ENCODE measurements at regions not wholly inside any gene's neighbourhood (a gene's known extent, or its start where the extent isn't known, plus 50 kb on each side); places are given as distances from the start of the nearest gene placed in this dataset.

DNA sequence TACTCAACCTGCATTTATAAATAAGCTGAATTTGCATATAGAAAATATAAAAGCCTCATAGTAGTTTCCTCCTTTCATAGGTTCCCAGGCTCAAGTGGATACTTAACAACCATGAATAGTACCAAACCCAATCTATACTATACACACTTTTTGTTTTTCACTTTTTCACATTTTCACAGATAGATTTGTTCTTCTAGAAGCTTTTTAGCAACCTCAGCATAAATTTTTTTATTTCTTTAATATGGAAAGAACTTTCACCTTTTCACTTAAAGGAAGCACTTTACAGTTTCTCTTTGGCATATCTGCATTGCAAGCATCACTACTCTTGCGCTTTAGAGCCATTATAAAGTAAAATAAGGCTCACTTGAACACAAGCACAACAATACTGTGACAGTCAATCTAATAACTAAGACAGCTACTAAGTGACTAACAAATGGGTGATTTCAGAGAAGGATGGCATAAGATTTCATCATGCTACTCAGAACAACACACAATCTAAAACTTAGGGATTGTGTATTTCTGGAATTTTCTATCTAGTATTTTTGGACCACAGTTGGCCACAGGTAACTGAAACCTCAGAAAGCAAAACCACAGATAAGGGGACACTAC, 1063.6 kb downstream of the FAM181B start:
- Histone ChIP-seq H3K4me3 (ENCODE audit: low read length) (no peak overlapping the region), H3K9me2 (replicated peaks; ENCODE audit: control insufficient read depth, low read length) (no peaks in the 10 kb centered on the region), H4K20me1 (ENCODE audit: control insufficient read depth, insufficient read depth, low read depth, low read length) (no peaks in the 10 kb centered on the region), H3K27ac (ENCODE audit: low read depth, low read length) (no peak overlapping the region), H3K4me2 (ENCODE audit: low read length) (no peak overlapping the region), H3K36me3 (ENCODE audit: control insufficient read depth, low read length) (no peaks in the 10 kb centered on the region), H3K79me2 (ENCODE audit: control insufficient read depth, low read length) (no peaks in the 10 kb centered on the region), H3K27me3 (ENCODE audit: control insufficient read depth, low read length) (no peaks in the 10 kb centered on the region), H3K9me3 (ENCODE audit: control insufficient read depth, insufficient read depth, low read length) (no peaks in the 10 kb centered on the region), H3F3A (ENCODE audit: control insufficient read depth, insufficient read depth) (no peaks in the 10 kb centered on the region), H3K4me1 (ENCODE audit: control insufficient read depth, low read length) (no peaks in the 10 kb centered on the region)
- TF ChIP-seq, protein P1, sequence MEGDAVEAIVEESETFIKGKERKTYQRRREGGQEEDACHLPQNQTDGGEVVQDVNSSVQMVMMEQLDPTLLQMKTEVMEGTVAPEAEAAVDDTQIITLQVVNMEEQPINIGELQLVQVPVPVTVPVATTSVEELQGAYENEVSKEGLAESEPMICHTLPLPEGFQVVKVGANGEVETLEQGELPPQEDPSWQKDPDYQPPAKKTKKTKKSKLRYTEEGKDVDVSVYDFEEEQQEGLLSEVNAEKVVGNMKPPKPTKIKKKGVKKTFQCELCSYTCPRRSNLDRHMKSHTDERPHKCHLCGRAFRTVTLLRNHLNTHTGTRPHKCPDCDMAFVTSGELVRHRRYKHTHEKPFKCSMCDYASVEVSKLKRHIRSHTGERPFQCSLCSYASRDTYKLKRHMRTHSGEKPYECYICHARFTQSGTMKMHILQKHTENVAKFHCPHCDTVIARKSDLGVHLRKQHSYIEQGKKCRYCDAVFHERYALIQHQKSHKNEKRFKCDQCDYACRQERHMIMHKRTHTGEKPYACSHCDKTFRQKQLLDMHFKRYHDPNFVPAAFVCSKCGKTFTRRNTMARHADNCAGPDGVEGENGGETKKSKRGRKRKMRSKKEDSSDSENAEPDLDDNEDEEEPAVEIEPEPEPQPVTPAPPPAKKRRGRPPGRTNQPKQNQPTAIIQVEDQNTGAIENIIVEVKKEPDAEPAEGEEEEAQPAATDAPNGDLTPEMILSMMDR (IDR thresholded peaks at IDR 0.05; ENCODE audit: low read depth, low read length, poor library complexity, severe bottlenecking) = no peak
- no peak for TF ChIP-seq EZH2phosphoT487 (IDR thresholded peaks at IDR 0.05; ENCODE audit: borderline replicate concordance, low read length)

DNA sequence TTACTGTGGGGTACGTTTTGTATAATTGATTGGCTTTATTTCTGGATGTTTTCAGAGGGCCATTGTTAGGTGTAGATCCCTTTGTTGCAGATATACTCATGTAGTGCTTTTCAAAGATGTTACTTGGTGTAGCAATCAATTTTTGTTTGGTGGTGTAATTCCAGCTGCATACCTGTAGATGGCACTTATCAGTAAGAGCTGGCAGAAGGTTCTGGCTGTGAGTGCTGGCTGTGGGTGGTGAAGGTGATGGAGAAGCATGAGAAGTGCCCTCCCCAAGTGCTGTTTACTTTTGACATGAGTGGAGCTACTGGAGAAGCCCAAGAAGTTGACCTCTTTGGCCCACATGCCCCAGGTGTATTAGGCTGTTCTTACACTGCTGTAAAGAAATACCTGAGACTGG, 1074.9 kb downstream of the FAM181B start:
- Histone ChIP-seq H3K9me3 (ENCODE audit: control insufficient read depth, insufficient read depth, low read length) (no peaks in the 10 kb centered on the region), H3K4me2 (ENCODE audit: low read length) (no peak overlapping the region), H3K9me2 (replicated peaks; ENCODE audit: control insufficient read depth, low read length) (no peaks in the 10 kb centered on the region), H3K79me2 (ENCODE audit: control insufficient read depth, low read length) (no peaks in the 10 kb centered on the region), H3K36me3 (ENCODE audit: control insufficient read depth, low read length) (no peaks in the 10 kb centered on the region), H3K4me3 (ENCODE audit: low read length) (no peak overlapping the region), H3K4me1 (ENCODE audit: control insufficient read depth, low read length) (no peaks in the 10 kb centered on the region), H3F3A (ENCODE audit: control insufficient read depth, insufficient read depth) (no peaks in the 10 kb centered on the region), H4K20me1 (ENCODE audit: control insufficient read depth, insufficient read depth, low read depth, low read length) (no peaks in the 10 kb centered on the region), H3K27ac (ENCODE audit: low read depth, low read length) (no peak overlapping the region), H3K27me3 (ENCODE audit: control insufficient read depth, low read length) (no peaks in the 10 kb centered on the region)
- TF ChIP-seq EZH2phosphoT487 (IDR thresholded peaks at IDR 0.05; ENCODE audit: borderline replicate concordance, low read length) = no peak
- TF ChIP-seq, protein P1 (IDR thresholded peaks at IDR 0.05; ENCODE audit: low read depth, low read length, poor library complexity, severe bottlenecking) = peak; percentile 70

DNA sequence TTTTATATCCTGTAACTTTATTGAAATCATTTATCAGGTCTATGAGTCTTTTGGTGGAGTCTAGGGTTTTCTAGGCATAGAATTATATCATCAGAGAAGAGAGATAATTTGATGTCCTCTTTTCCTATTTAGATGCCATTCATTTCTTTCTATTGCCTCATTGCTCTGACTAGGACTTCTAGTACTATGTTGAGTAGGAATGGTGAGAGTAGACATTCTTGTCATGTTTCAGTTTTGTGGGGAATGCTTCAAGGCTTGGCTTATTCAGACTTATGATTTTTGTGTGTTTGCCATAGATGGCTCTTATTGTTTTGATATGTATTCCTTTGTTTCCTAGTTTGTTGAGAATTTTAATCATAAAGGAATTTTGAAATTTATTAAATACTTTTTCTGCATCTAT, 1078.3 kb downstream of the FAM181B start:
- no peaks in the 10 kb centered on the region for H3K79me2 ChIP-seq (ENCODE audit: control insufficient read depth, low read length)
- no peak overlapping the region for H3K4me2 ChIP-seq (ENCODE audit: low read length)
- no peak overlapping the region for H3K4me3 ChIP-seq (ENCODE audit: low read length)
- H3K9me3 ChIP-seq (ENCODE audit: control insufficient read depth, insufficient read depth, low read length) = no peaks in the 10 kb centered on the region
- no peaks in the 10 kb centered on the region for H3K36me3 ChIP-seq (ENCODE audit: control insufficient read depth, low read length)
- no peaks in the 10 kb centered on the region for H3K4me1 ChIP-seq (ENCODE audit: control insufficient read depth, low read length)
- H3K27ac ChIP-seq (ENCODE audit: low read depth, low read length) = no peak overlapping the region
- no peaks in the 10 kb centered on the region for H3F3A ChIP-seq (ENCODE audit: control insufficient read depth, insufficient read depth)
- no peaks in the 10 kb centered on the region for H4K20me1 ChIP-seq (ENCODE audit: control insufficient read depth, insufficient read depth, low read depth, low read length)
- no peak for TF ChIP-seq EZH2phosphoT487 (IDR thresholded peaks at IDR 0.05; ENCODE audit: borderline replicate concordance, low read length)
- TF ChIP-seq, protein P1 (IDR thresholded peaks at IDR 0.05; ENCODE audit: low read depth, low read length, poor library complexity, severe bottlenecking) = no peak
- no peaks in the 10 kb centered on the region for H3K27me3 ChIP-seq (ENCODE audit: control insufficient read depth, low read length)
- H3K9me2 ChIP-seq (replicated peaks; ENCODE audit: control insufficient read depth, low read length) = no peaks in the 10 kb centered on the region
